GM10248 (cell line): ENCODE measurements at regions not wholly inside any gene's neighbourhood (a gene's known extent, or its start where the extent isn't known, plus 50 kb on each side); places are given as distances from the start of the nearest gene placed in this dataset.
"Not testable (repeated sequence)": the region's sequence is repeated elsewhere in the genome, so short reads cannot be mapped to it uniquely, and the experiment has no call there.

Source experiments
- CTCF ChIA-PET: fragments of 300-600 bp; sonication (Branson Sonifier 250); formaldehyde crosslinking; extraction: SDS; loops from one replicate; lab custom pipeline; 2021; ENCODE audit warnings: antibody characterized with exemption; lab: Yijun Ruan, JAX
- POLR2A ChIA-PET: fragments of 350-650 bp; sonication (Branson Sonifier 250); formaldehyde crosslinking; extraction: SDS; loops from one replicate; lab custom pipeline; 2020; ENCODE audit warnings: antibody characterized with exemption; lab: Yijun Ruan, JAX
- DNase-seq: peaks from one replicate; pipeline ENCODE4 v3.0.0; 2012; ENCODE audit errors: extremely low spot score
- TF ChIP-seq, protein P1 (sequence below): IDR thresholded peaks from 2 replicates; pipeline ENCODE4 v1.5.1; 2012; ENCODE audit warnings: mild to moderate bottlenecking, low read depth; ENCODE audit errors: extremely low read depth, missing control alignments, control extremely low read depth

DNA sequence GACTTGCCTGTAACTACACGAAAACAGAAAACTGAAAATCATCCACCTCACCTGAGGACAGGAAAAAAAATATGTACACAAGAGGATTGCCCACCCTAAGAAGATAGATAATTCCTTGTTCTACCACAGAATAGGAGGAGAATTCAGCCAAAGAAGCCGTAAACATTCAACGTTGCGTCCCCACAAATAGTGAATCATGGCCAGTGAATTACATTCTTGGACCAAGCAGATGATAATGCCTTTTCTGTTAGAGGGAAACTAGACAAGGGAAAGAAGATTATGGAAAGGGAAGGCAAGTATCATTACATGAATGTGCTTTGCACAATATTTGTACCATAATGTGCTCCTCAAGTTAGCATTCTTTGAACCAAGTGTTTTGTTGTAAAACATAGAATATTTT, 95.5 kb upstream of the C1QTNF7 start:
- POLR2A ChIA-PET: no interaction called here
- TF ChIP-seq, protein P1, sequence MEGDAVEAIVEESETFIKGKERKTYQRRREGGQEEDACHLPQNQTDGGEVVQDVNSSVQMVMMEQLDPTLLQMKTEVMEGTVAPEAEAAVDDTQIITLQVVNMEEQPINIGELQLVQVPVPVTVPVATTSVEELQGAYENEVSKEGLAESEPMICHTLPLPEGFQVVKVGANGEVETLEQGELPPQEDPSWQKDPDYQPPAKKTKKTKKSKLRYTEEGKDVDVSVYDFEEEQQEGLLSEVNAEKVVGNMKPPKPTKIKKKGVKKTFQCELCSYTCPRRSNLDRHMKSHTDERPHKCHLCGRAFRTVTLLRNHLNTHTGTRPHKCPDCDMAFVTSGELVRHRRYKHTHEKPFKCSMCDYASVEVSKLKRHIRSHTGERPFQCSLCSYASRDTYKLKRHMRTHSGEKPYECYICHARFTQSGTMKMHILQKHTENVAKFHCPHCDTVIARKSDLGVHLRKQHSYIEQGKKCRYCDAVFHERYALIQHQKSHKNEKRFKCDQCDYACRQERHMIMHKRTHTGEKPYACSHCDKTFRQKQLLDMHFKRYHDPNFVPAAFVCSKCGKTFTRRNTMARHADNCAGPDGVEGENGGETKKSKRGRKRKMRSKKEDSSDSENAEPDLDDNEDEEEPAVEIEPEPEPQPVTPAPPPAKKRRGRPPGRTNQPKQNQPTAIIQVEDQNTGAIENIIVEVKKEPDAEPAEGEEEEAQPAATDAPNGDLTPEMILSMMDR: no peak
- CTCF ChIA-PET: no interaction called here
- DNase-seq: no peak

DNA sequence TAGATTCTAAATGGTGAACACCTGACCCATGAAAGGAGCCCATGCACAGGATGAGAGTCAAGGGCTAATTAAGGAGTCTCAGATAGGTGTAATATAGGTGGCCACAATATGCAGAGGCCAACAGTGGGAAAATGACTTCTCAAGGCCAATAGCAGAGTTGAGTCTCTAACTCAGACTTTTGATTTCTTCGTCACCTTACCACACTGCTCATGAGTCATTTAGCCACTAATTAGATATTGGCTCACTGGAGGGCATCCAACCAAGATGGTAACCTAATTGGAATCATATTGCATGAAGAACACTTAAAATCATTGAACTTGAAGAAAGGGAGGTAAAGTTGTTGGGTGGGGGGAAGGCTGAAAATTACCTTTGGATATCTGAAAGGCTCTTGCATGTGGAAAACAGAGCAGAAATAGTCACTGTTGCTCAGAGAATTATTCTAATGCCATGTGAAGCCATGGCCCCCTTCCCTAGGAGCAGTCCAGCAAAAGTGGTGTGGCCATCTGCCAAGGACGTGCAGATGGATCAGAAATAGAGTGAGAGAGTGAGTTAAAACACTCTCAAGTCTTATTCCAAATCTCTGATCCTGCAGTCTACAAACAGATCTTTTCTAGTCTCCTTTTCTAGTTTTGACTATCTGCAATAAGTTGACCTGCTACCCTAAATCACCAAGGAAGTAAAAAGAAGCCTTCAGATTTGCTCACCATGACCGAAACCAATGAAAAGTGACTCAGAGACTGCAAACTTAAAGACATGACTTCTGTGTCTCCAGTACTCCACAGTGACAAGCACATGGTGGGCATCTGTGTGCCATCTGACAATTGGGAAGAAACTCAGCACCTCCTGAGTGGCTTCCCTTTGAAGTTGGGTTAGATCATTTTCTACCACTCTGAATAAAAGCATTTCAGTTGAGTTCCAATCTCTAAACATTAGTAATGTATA, 93.9 kb upstream of the C1QTNF7 start:
- ChIA-PET CTCF (no interaction called here), POLR2A (no interaction called here)
- DNase-seq: no peak
- TF ChIP-seq, protein P1: no peak

DNA sequence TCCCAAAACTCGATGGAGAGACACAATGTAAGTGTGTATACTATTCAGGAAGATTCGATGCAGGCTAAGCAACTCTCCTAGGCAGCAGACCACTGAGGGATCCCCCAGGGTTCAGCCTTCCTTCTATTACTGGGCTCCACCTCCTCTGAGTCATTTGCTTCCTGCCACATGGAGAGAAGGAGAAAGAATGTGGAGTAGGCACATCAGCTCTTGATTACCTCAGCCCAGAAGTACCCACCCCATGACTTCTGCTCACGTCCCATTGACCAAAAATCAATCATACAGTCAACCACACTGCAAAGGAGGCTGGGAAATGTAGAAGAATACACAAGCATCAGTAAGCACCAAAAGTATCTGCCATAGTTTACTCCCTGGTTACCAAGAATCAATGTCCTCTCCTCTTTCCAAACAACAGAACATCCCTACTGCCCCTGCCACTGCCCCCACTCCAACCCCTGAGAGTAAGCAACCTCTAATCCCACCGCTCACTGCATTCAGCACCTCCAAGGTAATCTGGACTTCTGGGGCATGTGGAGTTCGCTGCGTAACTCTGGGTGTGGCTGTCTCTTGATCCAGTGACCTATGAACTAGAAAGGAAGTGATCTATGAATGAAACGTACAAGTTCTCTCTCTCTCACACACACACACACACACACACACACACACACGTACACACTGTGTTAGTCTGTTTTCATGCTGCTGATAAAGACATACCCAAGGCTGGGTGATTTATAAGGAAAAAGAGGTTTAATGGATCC, 91.2 kb upstream of the C1QTNF7 start:
- DNase-seq: no peak
- ChIA-PET CTCF (interaction anchor here (1.0 kb wide), 1 partner anchor 10 kb away, joined by 4 read pairs; no protein-coding TSS in a partner anchor), POLR2A (no interaction called here)
- TF ChIP-seq, protein P1: no peak

DNA sequence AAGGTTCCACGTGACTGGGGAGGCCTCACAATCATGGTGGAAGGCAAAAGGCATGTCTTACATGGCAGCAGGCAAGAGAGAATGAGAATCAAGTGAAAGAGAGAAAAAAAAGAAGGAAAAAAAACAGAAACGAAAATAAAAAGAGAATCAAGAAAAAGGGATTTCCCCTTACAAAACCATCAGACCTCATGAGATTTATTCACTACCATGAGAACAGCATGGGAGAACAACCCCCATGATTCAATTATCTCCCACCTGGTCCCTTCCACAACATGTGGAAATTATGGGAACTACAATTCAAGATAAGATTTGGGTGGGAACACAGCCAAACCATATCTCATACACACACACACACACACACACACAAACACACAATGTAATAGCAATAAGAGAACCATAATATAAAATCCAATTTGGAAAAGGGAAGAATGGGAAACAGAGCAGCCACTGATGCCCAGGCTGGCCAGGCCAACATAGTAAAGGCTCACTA, 90.6 kb upstream of the C1QTNF7 start:
- DNase-seq, CTCF ChIA-PET, POLR2A ChIA-PET: not testable (repeated sequence)

DNA sequence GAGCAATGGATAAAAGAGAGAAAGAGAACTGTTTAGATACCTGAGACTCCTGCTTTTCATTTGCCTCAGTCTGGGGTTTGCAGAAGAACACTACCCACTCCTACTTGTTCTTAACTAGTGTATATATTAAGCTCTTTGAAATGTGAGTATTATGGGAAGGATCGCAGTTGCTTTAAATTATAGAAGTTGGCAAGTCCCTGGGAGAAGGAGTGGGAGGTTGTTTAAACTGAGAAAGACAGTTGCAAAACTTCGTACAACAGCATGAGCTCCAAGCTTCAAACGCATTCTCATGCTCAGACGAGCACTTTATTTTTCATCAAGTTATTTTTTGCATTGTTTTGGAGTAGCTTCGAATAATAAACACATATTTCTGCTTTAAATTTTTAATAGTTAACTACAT, 88.1 kb upstream of the C1QTNF7 start:
- no peak for DNase-seq
- ChIA-PET POLR2A (no interaction called here), CTCF (interaction anchor here (1.0 kb wide), 1 partner anchor 18 kb away, joined by 3 read pairs; no protein-coding TSS in a partner anchor)
- TF ChIP-seq, protein P1: no peak

DNA sequence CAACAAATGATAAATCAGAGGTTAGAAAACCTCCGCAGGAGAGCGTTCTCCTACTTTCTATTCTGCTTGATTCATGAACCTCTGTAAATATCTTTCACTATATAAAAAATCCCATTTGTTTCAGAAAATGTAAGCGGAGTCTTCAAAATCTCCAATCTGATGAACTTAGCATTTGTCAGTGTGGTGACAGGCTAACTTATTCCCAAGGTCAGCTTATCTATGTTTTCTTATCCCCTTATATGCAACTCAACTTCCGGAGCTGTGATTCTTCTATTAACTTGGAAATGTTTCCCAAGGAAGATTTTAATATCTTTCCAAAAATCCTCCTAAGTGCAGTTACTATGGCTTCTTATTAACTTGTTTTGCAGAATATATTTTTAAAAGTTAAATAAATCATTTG, 87.5 kb upstream of the C1QTNF7 start:
- TF ChIP-seq, protein P1: no peak
- ChIA-PET CTCF (interaction anchor here (1.0 kb wide), 1 partner anchor 17 kb away, joined by 3 read pairs; no protein-coding TSS in a partner anchor), POLR2A (no interaction called here)
- no peak for DNase-seq
